Astrocyte (in vitro differentiated cells and primary cell): ENCODE measurements at regions not wholly inside any gene's neighbourhood (a gene's known extent, or its start where the extent isn't known, plus 50 kb on each side); places are given as distances from the start of the nearest gene placed in this dataset.

Source experiments
- EZH2 ChIP-seq: IDR thresholded peaks from 2 replicates; pipeline ENCODE4 v1.6.1; 2012; ENCODE audit warnings: mild to moderate bottlenecking, low read length, inconsistent platforms; ENCODE audit not compliant: insufficient read depth
- TF ChIP-seq, protein P1 (sequence below): IDR thresholded peaks from 2 replicates; pipeline ENCODE4 v1.5.1; 2011; ENCODE audit warnings: low read depth, mild to moderate bottlenecking, inconsistent platforms, low read length, moderate library complexity; ENCODE audit not compliant: insufficient read depth

DNA sequence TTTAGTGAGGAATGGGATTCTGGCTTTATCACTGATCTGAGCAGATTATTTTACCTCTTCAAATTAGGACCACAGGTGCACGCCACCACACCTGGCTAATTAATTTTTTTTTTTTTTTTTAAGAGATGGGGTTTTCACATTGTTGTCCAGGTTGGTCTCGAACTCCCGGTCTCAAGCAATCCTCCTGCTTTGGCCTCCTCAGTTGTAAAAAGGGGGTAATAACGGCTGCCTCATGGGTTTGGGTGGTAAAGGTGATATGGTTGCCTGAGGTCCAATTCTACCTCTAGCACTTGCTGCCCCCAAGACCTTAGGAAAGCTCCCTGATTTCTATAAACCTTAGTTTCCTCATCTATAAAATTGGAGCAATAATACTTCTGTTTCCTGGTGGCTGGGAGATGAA is 130.7 kb upstream of the HS3ST2 start:
- no peak for TF ChIP-seq EZH2
- TF ChIP-seq, protein P1, sequence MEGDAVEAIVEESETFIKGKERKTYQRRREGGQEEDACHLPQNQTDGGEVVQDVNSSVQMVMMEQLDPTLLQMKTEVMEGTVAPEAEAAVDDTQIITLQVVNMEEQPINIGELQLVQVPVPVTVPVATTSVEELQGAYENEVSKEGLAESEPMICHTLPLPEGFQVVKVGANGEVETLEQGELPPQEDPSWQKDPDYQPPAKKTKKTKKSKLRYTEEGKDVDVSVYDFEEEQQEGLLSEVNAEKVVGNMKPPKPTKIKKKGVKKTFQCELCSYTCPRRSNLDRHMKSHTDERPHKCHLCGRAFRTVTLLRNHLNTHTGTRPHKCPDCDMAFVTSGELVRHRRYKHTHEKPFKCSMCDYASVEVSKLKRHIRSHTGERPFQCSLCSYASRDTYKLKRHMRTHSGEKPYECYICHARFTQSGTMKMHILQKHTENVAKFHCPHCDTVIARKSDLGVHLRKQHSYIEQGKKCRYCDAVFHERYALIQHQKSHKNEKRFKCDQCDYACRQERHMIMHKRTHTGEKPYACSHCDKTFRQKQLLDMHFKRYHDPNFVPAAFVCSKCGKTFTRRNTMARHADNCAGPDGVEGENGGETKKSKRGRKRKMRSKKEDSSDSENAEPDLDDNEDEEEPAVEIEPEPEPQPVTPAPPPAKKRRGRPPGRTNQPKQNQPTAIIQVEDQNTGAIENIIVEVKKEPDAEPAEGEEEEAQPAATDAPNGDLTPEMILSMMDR = no peak
